H1 (cell line): ENCODE measurements at regions not wholly inside any gene's neighbourhood (a gene's known extent, or its start where the extent isn't known, plus 50 kb on each side); places are given as distances from the start of the nearest gene placed in this dataset.

Experiments used
- CTBP2 ChIP-seq: IDR thresholded peaks from 2 replicates; pipeline ENCODE4 v1.7.0; 2011; ENCODE audit warnings: borderline replicate concordance, mild to moderate bottlenecking, moderate library complexity, mixed read lengths, low read length; ENCODE audit not compliant: insufficient read depth, insufficient read length
- EZH2 ChIP-seq: fragments of 200-600 bp; sonication (generic); IDR thresholded peaks from 2 replicates; pipeline ENCODE4 v1.7.1; 2012; ENCODE audit warnings: low read depth, mild to moderate bottlenecking, moderate library complexity, low read length, inconsistent platforms; ENCODE audit not compliant: severe bottlenecking
- KDM5A ChIP-seq: fragments of 200-600 bp; IDR thresholded peaks from 2 replicates; pipeline ENCODE4 v1.7.1; 2012; ENCODE audit warnings: mild to moderate bottlenecking, low read length, inconsistent platforms, mixed read lengths
- NRF1 ChIP-seq: IDR thresholded peaks from 2 replicates; pipeline ENCODE4 v1.6.1; 2011; ENCODE audit warnings: mild to moderate bottlenecking, low read depth, low read length, improper control_type of control experiment
- POLR2AphosphoS5 ChIP-seq: IDR thresholded peaks from 2 replicates; pipeline ENCODE4 v1.6.1; 2011; ENCODE audit warnings: low read depth, low read length
- POU5F1 ChIP-seq: IDR thresholded peaks from 2 replicates; pipeline ENCODE4 v1.6.1; 2011; ENCODE audit warnings: low read depth, mild to moderate bottlenecking, low read length, moderate library complexity
- ZNF274 ChIP-seq: IDR thresholded peaks from 2 replicates; pipeline ENCODE4 v1.7.0; 2012; ENCODE audit warnings: low read length, borderline replicate concordance; ENCODE audit errors: extremely low read depth
- TF ChIP-seq, protein P1 (sequence below), 3 experiments: IDR thresholded peaks; 1 replicate in 2 of 3; 2 replicates in 1 of 3; pipeline versions ENCODE4 v1.5.1 to v1.6.1; 2011; ENCODE audit warnings: low read length in 3 of 3, mild to moderate bottlenecking in 3 of 3, inconsistent platforms in 2 of 3, low read depth in 1 of 3, moderate library complexity in 1 of 3; ENCODE audit not compliant: insufficient read depth in 1 of 3; ENCODE audit errors: control extremely low read depth in 1 of 3

DNA sequence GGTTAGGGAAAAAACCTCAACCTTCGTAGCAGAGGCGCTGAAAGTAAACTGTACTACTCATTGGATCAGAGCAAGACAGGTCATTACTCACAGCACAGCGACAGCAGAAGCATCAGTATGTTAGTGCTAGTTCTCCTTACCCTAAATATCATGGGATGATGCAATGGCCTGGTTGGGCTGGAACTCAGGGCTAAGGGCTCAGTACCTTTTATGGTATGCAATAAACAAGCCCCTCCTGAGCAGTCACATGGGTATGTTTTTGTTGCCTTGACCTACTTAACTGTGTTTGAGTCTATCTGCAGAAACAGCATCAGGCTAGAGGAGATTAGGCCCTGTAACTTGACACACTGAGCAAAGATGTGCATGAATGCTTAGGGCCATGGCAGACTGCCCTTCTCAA is 369.4 kb upstream of the IMPG1 start:
- TF ChIP-seq NRF1 (no peak), POLR2AphosphoS5 (peak; percentile 70; the same call in 1 of the 2 replicates), EZH2 (no peak), KDM5A (no peak), POU5F1 (no peak), ZNF274 (no peak), CTBP2 (no peak)
- TF ChIP-seq, protein P1, sequence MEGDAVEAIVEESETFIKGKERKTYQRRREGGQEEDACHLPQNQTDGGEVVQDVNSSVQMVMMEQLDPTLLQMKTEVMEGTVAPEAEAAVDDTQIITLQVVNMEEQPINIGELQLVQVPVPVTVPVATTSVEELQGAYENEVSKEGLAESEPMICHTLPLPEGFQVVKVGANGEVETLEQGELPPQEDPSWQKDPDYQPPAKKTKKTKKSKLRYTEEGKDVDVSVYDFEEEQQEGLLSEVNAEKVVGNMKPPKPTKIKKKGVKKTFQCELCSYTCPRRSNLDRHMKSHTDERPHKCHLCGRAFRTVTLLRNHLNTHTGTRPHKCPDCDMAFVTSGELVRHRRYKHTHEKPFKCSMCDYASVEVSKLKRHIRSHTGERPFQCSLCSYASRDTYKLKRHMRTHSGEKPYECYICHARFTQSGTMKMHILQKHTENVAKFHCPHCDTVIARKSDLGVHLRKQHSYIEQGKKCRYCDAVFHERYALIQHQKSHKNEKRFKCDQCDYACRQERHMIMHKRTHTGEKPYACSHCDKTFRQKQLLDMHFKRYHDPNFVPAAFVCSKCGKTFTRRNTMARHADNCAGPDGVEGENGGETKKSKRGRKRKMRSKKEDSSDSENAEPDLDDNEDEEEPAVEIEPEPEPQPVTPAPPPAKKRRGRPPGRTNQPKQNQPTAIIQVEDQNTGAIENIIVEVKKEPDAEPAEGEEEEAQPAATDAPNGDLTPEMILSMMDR (IDR thresholded peaks at IDR 0.05; ENCODE audit: control extremely low read depth in 1 of 3, insufficient read depth in 1 of 3, low read depth in 1 of 3, low read length in 3 of 3): no peak
